RWPE1 (cell line): ENCODE measurements at regions not wholly inside any gene's neighbourhood (a gene's known extent, or its start where the extent isn't known, plus 50 kb on each side); places are given as distances from the start of the nearest gene placed in this dataset.

ENCODE experiments used
- CTCF ChIA-PET: fragments of 350-600 bp; sonication (Branson Sonifier 250); formaldehyde crosslinking; extraction: SDS; loops from one replicate; lab custom pipeline; 2021; lab: Yijun Ruan, JAX
- POLR2A ChIA-PET: fragments of 400-600 bp; formaldehyde crosslinking; extraction: SDS; loops from one replicate; lab custom pipeline; 2020; ENCODE audit warnings: antibody characterized with exemption; ENCODE audit not compliant: low non-redundant PET; lab: Yijun Ruan, JAX
- DNase-seq: peaks from one replicate; pipeline ENCODE4 v3.0.0; 2012; ENCODE audit warnings: low spot score
- H3K27ac ChIP-seq: fragments of 450-650 bp; 2 replicates; pipeline ENCODE4 v1.5.1; 2017
- CTCF ChIP-seq: fragments of 450-650 bp; conservative IDR thresholded peaks from 2 replicates; pipeline ENCODE4 v1.5.1; 2017; ENCODE audit warnings: low read depth, mild to moderate bottlenecking

GRCh38 chr13:24004971-24005370 lies 107.7 kb upstream of the C1QTNF9B start:
- no peak for DNase-seq
- ChIA-PET POLR2A (no interaction called here), CTCF (no interaction called here)
- no peak overlapping the region for H3K27ac ChIP-seq
- no peak for TF ChIP-seq CTCF

- POLR2A ChIA-PET: no interaction called here
- TF ChIP-seq CTCF: no peak
- CTCF ChIA-PET: interaction anchor here (0.6 to 2.1 kb wide), 2 partner anchors 14 to 69 kb away, joined by 3 to 11 read pairs; no protein-coding TSS in a partner anchor
- H3K27ac ChIP-seq: no peak overlapping the region
- DNase-seq: no peak
Measured at GRCh38 chr13:24005755-24006281, 108.5 kb upstream of the C1QTNF9B start.

- H3K27ac ChIP-seq: no peak overlapping the region
- no peak for TF ChIP-seq CTCF
- ChIA-PET POLR2A (no interaction called here), CTCF (interaction anchor here (2.1 kb wide), 1 partner anchor 13 kb away, joined by 11 read pairs; no protein-coding TSS in a partner anchor)
- no peak for DNase-seq
Measured at GRCh38 chr13:24006520-24007248, 109.4 kb upstream of the C1QTNF9B start.

GRCh38 chr13:24007979-24008620 lies 110.8 kb upstream of the C1QTNF9B start:
- no peak for DNase-seq
- POLR2A ChIA-PET: no interaction called here

GRCh38 chr13:24008679-24009078 lies 111.4 kb upstream of the C1QTNF9B start:
- no peak for TF ChIP-seq CTCF
- DNase-seq: no peak
- ChIA-PET CTCF (interaction anchor here (0.6 kb wide), 1 partner anchor 206 kb away, joined by 3 read pairs; no protein-coding TSS in a partner anchor), POLR2A (no interaction called here)
- no peak overlapping the region for H3K27ac ChIP-seq

More at GRCh38 chr13:24007979-24008620, 110.8 kb upstream of the C1QTNF9B start:
- CTCF ChIA-PET: interaction anchor here (0.6 to 2.1 kb wide), 3 partner anchors 12 to 221 kb away, joined by 3 to 11 read pairs (median 3); no protein-coding TSS in a partner anchor
- no peak for TF ChIP-seq CTCF
- no peak overlapping the region for H3K27ac ChIP-seq

GRCh38 chr13:24011266-24011665 lies 114.0 kb upstream of the C1QTNF9B start:
- POLR2A ChIA-PET: no interaction called here
- no peak for TF ChIP-seq CTCF
- no peak for DNase-seq
- CTCF ChIA-PET: no interaction called here
- H3K27ac ChIP-seq: no peak overlapping the region
